GM19099 (cell line): ENCODE measurements at regions not wholly inside any gene's neighbourhood (a gene's known extent, or its start where the extent isn't known, plus 50 kb on each side); places are given as distances from the start of the nearest gene placed in this dataset.

ENCODE experiments used
- POLR2A ChIP-seq: IDR thresholded peaks from 3 replicates; pipeline ENCODE4 v1.6.1; 2011; ENCODE audit warnings: low read depth; ENCODE audit not compliant: insufficient read length; ENCODE audit errors: extremely low read depth

GRCh38 chr13:81001828-81002385, 661.0 kb upstream of the SPRY2 start:
- no peak for TF ChIP-seq POLR2A

- TF ChIP-seq POLR2A, result no peak
These were observed 648.8 kb upstream of the SPRY2 start for GRCh38 chr13:80989747-80990146.

GRCh38 chr13:80989241-80989640, 648.3 kb upstream of the SPRY2 start:
- TF ChIP-seq POLR2A, result no peak

- no peak for TF ChIP-seq POLR2A
These were observed 647.6 kb upstream of the SPRY2 start for GRCh38 chr13:80988391-80989151.

- no peak for TF ChIP-seq POLR2A
These were observed 638.2 kb upstream of the SPRY2 start for GRCh38 chr13:80979035-80979641.

- TF ChIP-seq POLR2A, result no peak
These were observed 636.2 kb upstream of the SPRY2 start for GRCh38 chr13:80977168-80977567.

GRCh38 chr13:80975903-80976302, 635.0 kb upstream of the SPRY2 start:
- no peak for TF ChIP-seq POLR2A

GRCh38 chr13:80973721-80974120, 632.8 kb upstream of the SPRY2 start:
- TF ChIP-seq POLR2A, result no peak

GRCh38 chr13:80972857-80973478, 632.0 kb upstream of the SPRY2 start:
- TF ChIP-seq POLR2A, result no peak

- no peak for TF ChIP-seq POLR2A
These were observed 624.2 kb upstream of the SPRY2 start for GRCh38 chr13:80965097-80965496.

- no peak for TF ChIP-seq POLR2A
These were observed 621.9 kb upstream of the SPRY2 start for GRCh38 chr13:80962855-80963254.

- TF ChIP-seq POLR2A, result no peak
These were observed 621.2 kb upstream of the SPRY2 start for GRCh38 chr13:80962173-80962572.

- TF ChIP-seq POLR2A, result no peak
These were observed 616.2 kb upstream of the SPRY2 start for GRCh38 chr13:80957019-80957655.

GRCh38 chr13:80955501-80955900, 614.6 kb upstream of the SPRY2 start:
- no peak for TF ChIP-seq POLR2A

- TF ChIP-seq POLR2A, result no peak
These were observed 611.2 kb upstream of the SPRY2 start for GRCh38 chr13:80952158-80952557.
